HG03060 (cell line): ENCODE measurements at regions not wholly inside any gene's neighbourhood (a gene's known extent, or its start where the extent isn't known, plus 50 kb on each side); places are given as distances from the start of the nearest gene placed in this dataset.

ENCODE experiments used
- ATAC-seq: cut with Tn5 transposase; IDR thresholded peaks from one replicate; pipeline ENCODE4 v1.9.1; 2021; ENCODE audit warnings: low read depth, moderate number of reproducible peaks; ENCODE audit not compliant: unreplicated experiment

GRCh38 chr6:109236115-109237076, 141.1 kb downstream of the CEP57L1 start:
- ATAC-seq, result peak; percentile 57

GRCh38 chr6:109235481-109236038, 140.3 kb downstream of the CEP57L1 start:
- ATAC-seq, result no peak

- no peak for ATAC-seq
Observed at GRCh38 chr6:109230453-109230852, 135.1 kb downstream of the CEP57L1 start.

GRCh38 chr6:109229536-109229935, 134.2 kb downstream of the CEP57L1 start:
- no peak for ATAC-seq

- ATAC-seq, result no peak
Observed at GRCh38 chr6:109227646-109228045, 132.3 kb downstream of the CEP57L1 start.

GRCh38 chr6:109226353-109226752, 131.0 kb downstream of the CEP57L1 start:
- no peak for ATAC-seq

GRCh38 chr6:109225946-109226345, 130.6 kb downstream of the CEP57L1 start:
- no peak for ATAC-seq

GRCh38 chr6:109224994-109225393, 129.7 kb downstream of the CEP57L1 start:
- no peak for ATAC-seq

- no peak for ATAC-seq
Observed at GRCh38 chr6:109224107-109224875, 129.0 kb downstream of the CEP57L1 start.

GRCh38 chr6:109222848-109223247, 127.5 kb downstream of the CEP57L1 start:
- ATAC-seq, result no peak

- no peak for ATAC-seq
Observed at GRCh38 chr6:109221543-109222195, 126.4 kb downstream of the CEP57L1 start.
